SK-N-MC (cell line): ENCODE measurements at regions not wholly inside any gene's neighbourhood (a gene's known extent, or its start where the extent isn't known, plus 50 kb on each side); places are given as distances from the start of the nearest gene placed in this dataset.
A peak's percentile ranks its signal among the peaks of the same experiment; 100 is the strongest.

Experiments
- DNase-seq: peaks from one replicate; pipeline ENCODE4 v3.0.0-alpha.2; 2011; ENCODE audit warnings: low read depth, low spot score
- H3K27ac ChIP-seq: fragments of 200-600 bp; sonication (generic); 2 replicates; pipeline ENCODE4 v1.5.1; 2016; ENCODE audit warnings: mixed run types
- H3K36me3 ChIP-seq: fragments of 200-600 bp; sonication (generic); 2 replicates; pipeline ENCODE4 v1.6.1; 2017; ENCODE audit warnings: antibody characterized with exemption, low read length, mixed read lengths; ENCODE audit not compliant: insufficient read depth
- H3K4me3 ChIP-seq: fragments of 200-600 bp; sonication (generic); 2 replicates; pipeline ENCODE4 v1.5.1; 2016
- H3K9ac ChIP-seq: fragments of 200-600 bp; sonication (generic); 2 replicates; pipeline ENCODE4 v1.8.0; 2017; ENCODE audit warnings: mixed run types, mixed read lengths; ENCODE audit not compliant: insufficient read length
- H3K9me3 ChIP-seq: fragments of 200-600 bp; sonication (generic); 2 replicates; pipeline ENCODE4 v1.6.1; 2017; ENCODE audit warnings: low read depth, mild to moderate bottlenecking, antibody characterized with exemption, low read length, moderate library complexity, mixed read lengths
- EZH2 ChIP-seq: fragments of 200-600 bp; sonication (generic); IDR thresholded peaks from one replicate; pipeline ENCODE4 v1.6.1; 2017; ENCODE audit warnings: antibody characterized with exemption
- FOXP2 ChIP-seq: optimal IDR thresholded peaks from 2 replicates; pipeline ENCODE3; 2011; ENCODE audit warnings: mild to moderate bottlenecking, moderate library complexity; ENCODE audit not compliant: insufficient read depth; ENCODE audit errors: extremely low read length, control extremely low read depth
- POLR2AphosphoS5 ChIP-seq: IDR thresholded peaks from 2 replicates; pipeline ENCODE4 v1.6.1; 2012; ENCODE audit warnings: mild to moderate bottlenecking, low read depth, low read length, borderline replicate concordance

DNA sequence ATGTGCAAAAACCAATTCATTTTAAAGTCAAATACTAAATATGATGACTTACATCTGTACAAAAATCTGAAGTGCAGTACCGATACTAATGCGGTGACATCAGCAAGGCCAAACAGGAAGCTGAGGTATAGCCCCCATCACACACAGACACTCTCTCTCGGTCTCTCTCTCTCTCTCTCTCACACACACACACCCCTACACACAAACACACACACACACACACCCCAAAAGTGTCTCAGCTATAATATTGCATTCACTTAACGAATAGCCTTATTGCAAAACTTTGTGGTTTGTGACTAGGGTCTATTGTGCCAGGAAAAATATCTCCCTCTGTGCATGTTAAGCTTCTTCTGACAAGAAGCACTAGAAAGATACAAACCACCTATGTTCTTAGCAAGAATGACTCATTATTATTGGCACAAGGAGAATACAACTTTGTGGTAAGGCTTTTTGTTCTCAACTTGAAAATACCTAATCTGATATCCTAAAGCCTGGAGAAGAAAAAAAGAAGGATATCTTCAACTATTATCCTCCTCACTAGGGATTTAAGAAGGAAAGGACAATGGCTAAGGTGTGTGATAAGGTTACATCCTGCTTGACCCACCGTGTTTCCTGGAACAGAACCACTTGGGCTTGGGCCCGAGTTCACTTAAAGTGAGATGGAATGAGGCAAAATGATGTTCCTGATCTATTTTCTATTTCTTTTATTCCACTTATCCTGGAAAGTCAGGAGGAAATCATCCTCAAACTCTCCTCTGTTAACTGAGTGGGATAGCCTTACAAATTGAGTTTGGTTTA, 107.1 kb downstream of the NIBAN1 start:
- H3K4me3 ChIP-seq, result peak overlapping the region; percentile 55
- no peaks in the 10 kb centered on the region for H3K9me3 ChIP-seq
- TF ChIP-seq POLR2AphosphoS5 (0 out of 2 replicates have a peak, but pooled peaks have one; percentile 22), FOXP2 (no peak)
- DNase-seq, result peak; percentile 57
- peaks cover 29% of the 10 kb centered on the region for H3K36me3 ChIP-seq
- H3K9ac ChIP-seq, result peak overlapping the region; percentile 58
- peak overlapping the region; percentile 96 for H3K27ac ChIP-seq

- no peaks in the 10 kb centered on the region for H3K9me3 ChIP-seq
These were observed 107.7 kb downstream of the NIBAN1 start for GRCh38 chr1:184866586-184866985.

GRCh38 chr1:184865831-184866230, 108.5 kb downstream of the NIBAN1 start:
- H3K9ac ChIP-seq, result no peak overlapping the region
- no peak overlapping the region for H3K4me3 ChIP-seq
- peak overlapping the region; percentile 96 for H3K27ac ChIP-seq
- no peak for TF ChIP-seq FOXP2
- no peak for TF ChIP-seq POLR2AphosphoS5
- TF ChIP-seq EZH2, result no peak
- DNase-seq, result no peak
- peaks cover 25% of the 10 kb centered on the region for H3K36me3 ChIP-seq
- H3K9me3 ChIP-seq, result no peaks in the 10 kb centered on the region

More at GRCh38 chr1:184866586-184866985, 107.7 kb downstream of the NIBAN1 start:
- DNase-seq, result no peak
- Histone ChIP-seq H3K27ac (peak overlapping the region; percentile 96), H3K36me3 (peaks cover 29% of the 10 kb centered on the region), H3K9ac (no peak overlapping the region), H3K4me3 (peak overlapping the region; percentile 55; the same call in 1 of the 2 replicates)
- no peak for TF ChIP-seq POLR2AphosphoS5
- no peak for TF ChIP-seq FOXP2
- TF ChIP-seq EZH2, result no peak

DNA sequence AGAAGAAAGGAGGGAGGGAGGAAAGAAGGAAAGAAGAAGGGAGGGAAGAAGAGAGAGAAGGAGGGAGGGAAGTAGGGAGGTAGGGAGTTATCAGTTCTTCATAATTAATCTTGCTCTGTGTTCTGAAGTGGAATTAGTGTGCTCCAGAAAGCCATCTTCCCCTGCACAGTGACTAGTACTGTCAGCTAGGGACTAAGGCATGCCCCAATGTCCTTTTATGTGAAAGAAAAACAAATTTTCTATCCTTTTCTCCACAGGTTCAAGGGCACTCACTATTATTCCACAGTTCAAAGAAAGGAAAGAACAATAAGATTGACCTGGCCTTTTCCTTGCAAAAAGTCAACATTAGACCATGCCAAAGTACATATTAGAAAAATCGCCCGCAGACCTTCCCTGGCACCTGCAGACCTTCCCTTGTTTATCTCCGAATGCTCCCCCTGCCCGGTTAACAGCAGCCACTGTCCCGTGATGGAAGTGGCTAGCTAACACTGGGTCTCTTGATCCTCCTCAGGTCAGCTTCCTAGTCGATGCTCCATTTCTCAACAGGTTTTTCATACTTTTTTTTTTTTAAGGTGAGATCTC, 107.2 kb upstream of the EDEM3 start:
- H3K27ac ChIP-seq, result no peak overlapping the region
- H3K9ac ChIP-seq, result no peak overlapping the region
- peaks cover 25% of the 10 kb centered on the region for H3K36me3 ChIP-seq
- DNase-seq, result no peak
- no peaks in the 10 kb centered on the region for H3K9me3 ChIP-seq
- TF ChIP-seq POLR2AphosphoS5 (no peak), EZH2 (no peak), FOXP2 (no peak)
- H3K4me3 ChIP-seq, result no peak overlapping the region

- peaks cover 21% of the 10 kb centered on the region for H3K36me3 ChIP-seq
- H3K27ac ChIP-seq, result no peak overlapping the region
- no peak overlapping the region for H3K4me3 ChIP-seq
- no peak overlapping the region for H3K9ac ChIP-seq
- TF ChIP-seq EZH2, result no peak
- no peak for TF ChIP-seq POLR2AphosphoS5
- TF ChIP-seq FOXP2, result no peak
- no peaks in the 10 kb centered on the region for H3K9me3 ChIP-seq
- no peak for DNase-seq
These were observed 106.5 kb upstream of the EDEM3 start for GRCh38 chr1:184860985-184861754.

DNA sequence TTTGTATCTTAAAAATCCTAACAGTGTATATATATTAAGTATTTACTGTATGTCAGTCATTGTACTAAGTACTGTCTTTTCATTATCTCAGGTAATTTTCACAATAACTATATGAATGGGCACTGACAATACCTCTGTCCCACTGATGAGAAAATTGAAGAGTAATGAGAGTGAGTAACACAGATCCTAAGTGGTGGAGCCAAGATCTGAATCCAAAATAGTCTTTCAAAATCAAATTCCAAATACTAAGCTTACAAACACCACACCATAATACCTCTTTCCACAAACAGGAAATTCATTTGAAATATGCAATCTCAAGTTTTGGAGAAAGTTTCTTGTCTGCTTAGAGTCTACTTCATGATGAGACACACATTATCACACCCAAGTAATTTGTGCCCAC, 105.9 kb upstream of the EDEM3 start:
- no peak for DNase-seq
- TF ChIP-seq POLR2AphosphoS5 (no peak), FOXP2 (no peak), EZH2 (no peak)
- Histone ChIP-seq H3K9me3 (no peaks in the 10 kb centered on the region), H3K9ac (no peak overlapping the region), H3K27ac (no peak overlapping the region), H3K36me3 (peaks cover 15% of the 10 kb centered on the region), H3K4me3 (no peak overlapping the region)

GRCh38 chr1:184859381-184860105, 104.9 kb upstream of the EDEM3 start:
- no peaks in the 10 kb centered on the region for H3K9me3 ChIP-seq
- TF ChIP-seq POLR2AphosphoS5, result no peak
- no peak for TF ChIP-seq EZH2
- TF ChIP-seq FOXP2, result no peak
- no peak overlapping the region for H3K27ac ChIP-seq
- no peak overlapping the region for H3K4me3 ChIP-seq
- no peak overlapping the region for H3K9ac ChIP-seq
- no peak for DNase-seq
- peaks cover 10% of the 10 kb centered on the region; the same call in 1 of the 2 replicates for H3K36me3 ChIP-seq
